HEK293 (cell line): ENCODE measurements at regions not wholly inside any gene's neighbourhood (a gene's known extent, or its start where the extent isn't known, plus 50 kb on each side); places are given as distances from the start of the nearest gene placed in this dataset.

Experiments used
- CTCF ChIA-PET: fragments of 350-600 bp; formaldehyde crosslinking; extraction: SDS; loops from one replicate; lab custom pipeline; 2021; ENCODE audit warnings: antibody characterized with exemption; lab: Yijun Ruan, JAX
- POLR2A ChIA-PET: fragments of 300-600 bp; formaldehyde crosslinking; extraction: SDS; loops from one replicate; lab custom pipeline; 2020; ENCODE audit warnings: antibody characterized with exemption, inconsistent platforms; lab: Yijun Ruan, JAX
- H3K27ac ChIP-seq: fragments of 200-500 bp; sonication (Bioruptor generic); 2 replicates; pipeline ENCODE4 v1.5.1; 2014; ENCODE audit warnings: low read depth, low read length, control low read depth, inconsistent platforms; ENCODE audit errors: extremely low read depth
- H3K36me3 ChIP-seq, 2 experiments: fragments of 200-500 bp in 1 of 2; sonication (Bioruptor generic) in 1 of 2; 1 replicate in 1 of 2; 2 replicates in 1 of 2; pipeline ENCODE4 v1.5.1; 2014 to 2017; ENCODE audit warnings: inconsistent platforms in 2 of 2, low read length in 2 of 2; ENCODE audit not compliant: control insufficient read depth in 2 of 2, insufficient read depth in 1 of 2
- H3K4me1 ChIP-seq: fragments of 200-500 bp; sonication (Bioruptor generic); 2 replicates; pipeline ENCODE4 v1.5.1; 2014; ENCODE audit warnings: mild to moderate bottlenecking, low read length, inconsistent platforms; ENCODE audit not compliant: control insufficient read depth, insufficient read depth
- H3K4me3 ChIP-seq: 2 replicates; pipeline ENCODE4 v1.5.1; 2011; ENCODE audit warnings: low read depth, mild to moderate bottlenecking, control low read depth, low read length, moderate library complexity
- H3K9me3 ChIP-seq: fragments of 200-500 bp; sonication (Bioruptor generic); 2 replicates; pipeline ENCODE4 v1.5.1; 2014; ENCODE audit warnings: low read depth, low read length, inconsistent platforms; ENCODE audit not compliant: control insufficient read depth, insufficient read depth
- BCL11B ChIP-seq: fragments of 450-650 bp; formaldehyde crosslinking; IDR thresholded peaks from 2 replicates; pipeline ENCODE4 v1.5.1; 2016; ENCODE audit warnings: low read depth, missing biosample characterization, missing genetic modification characterization
- GFI1B ChIP-seq: fragments of 450-650 bp; formaldehyde crosslinking; IDR thresholded peaks from 2 replicates; pipeline ENCODE4 v1.5.1; 2016; ENCODE audit warnings: missing biosample characterization, missing genetic modification characterization
- PRDM1 ChIP-seq: fragments of 450-650 bp; formaldehyde crosslinking; IDR thresholded peaks from 2 replicates; pipeline ENCODE4; 2016; ENCODE audit warnings: missing biosample characterization, missing genetic modification characterization
- REST ChIP-seq: fragments of 450-650 bp; formaldehyde crosslinking; IDR thresholded peaks from 2 replicates; pipeline ENCODE4 v1.5.1; 2016; ENCODE audit warnings: missing biosample characterization, missing genetic modification characterization
- SP2 ChIP-seq: fragments of 450-650 bp; formaldehyde crosslinking; IDR thresholded peaks from 2 replicates; pipeline ENCODE4 v1.5.1; 2016; ENCODE audit warnings: missing biosample characterization, missing genetic modification characterization
- YY2 ChIP-seq: fragments of 450-650 bp; formaldehyde crosslinking; IDR thresholded peaks from 2 replicates; pipeline ENCODE4 v1.5.1; 2016; ENCODE audit warnings: missing biosample characterization, missing genetic modification characterization
- ZBTB11 ChIP-seq: fragments of 450-650 bp; formaldehyde crosslinking; conservative IDR thresholded peaks from 2 replicates; pipeline ENCODE4 v1.5.1; 2016; ENCODE audit warnings: low read depth, missing biosample characterization, missing genetic modification characterization
- ZBTB7A ChIP-seq: fragments of 450-650 bp; formaldehyde crosslinking; IDR thresholded peaks from 2 replicates; pipeline ENCODE4 v1.5.1; 2016; ENCODE audit warnings: low read depth, missing biosample characterization, missing genetic modification characterization
- ZNF121 ChIP-seq: fragments of 450-650 bp; formaldehyde crosslinking; IDR thresholded peaks from 2 replicates; pipeline ENCODE4 v1.5.1; 2016; ENCODE audit warnings: missing biosample characterization, missing genetic modification characterization
- ZNF202 ChIP-seq: fragments of 450-650 bp; formaldehyde crosslinking; IDR thresholded peaks from 2 replicates; pipeline ENCODE4 v1.5.1; 2016; ENCODE audit warnings: missing biosample characterization, missing genetic modification characterization, borderline replicate concordance
- ZNF341 ChIP-seq: fragments of 450-650 bp; formaldehyde crosslinking; IDR thresholded peaks from 2 replicates; pipeline ENCODE4; 2016; ENCODE audit warnings: low read depth, missing biosample characterization, missing genetic modification characterization
- ZNF362 ChIP-seq: fragments of 450-650 bp; formaldehyde crosslinking; IDR thresholded peaks from 2 replicates; pipeline ENCODE4 v1.5.1; 2016; ENCODE audit warnings: missing biosample characterization, missing genetic modification characterization
- ZNF404 ChIP-seq: fragments of 450-650 bp; formaldehyde crosslinking; IDR thresholded peaks from 2 replicates; pipeline ENCODE4 v1.5.1; 2017; ENCODE audit warnings: missing biosample characterization, missing genetic modification characterization
- ZNF473 ChIP-seq: fragments of 450-650 bp; formaldehyde crosslinking; IDR thresholded peaks from 2 replicates; pipeline ENCODE4 v1.5.1; 2017; ENCODE audit warnings: missing biosample characterization, missing genetic modification characterization
- ZNF530 ChIP-seq: fragments of 450-650 bp; formaldehyde crosslinking; IDR thresholded peaks from 2 replicates; pipeline ENCODE4 v1.5.1; 2016; ENCODE audit warnings: low read depth, missing biosample characterization, missing genetic modification characterization
- ZNF548 ChIP-seq: fragments of 450-650 bp; formaldehyde crosslinking; IDR thresholded peaks from 2 replicates; pipeline ENCODE4 v1.5.1; 2016; ENCODE audit warnings: missing biosample characterization, missing genetic modification characterization
- ZNF654 ChIP-seq: fragments of 450-650 bp; formaldehyde crosslinking; IDR thresholded peaks from 2 replicates; pipeline ENCODE4 v1.5.1; 2016; ENCODE audit warnings: low read depth, missing biosample characterization, missing genetic modification characterization
- ZNF76 ChIP-seq: fragments of 450-650 bp; formaldehyde crosslinking; IDR thresholded peaks from 2 replicates; pipeline ENCODE4; 2016; ENCODE audit warnings: low read depth, missing biosample characterization, missing genetic modification characterization, borderline replicate concordance
- ZXDB ChIP-seq: fragments of 450-650 bp; formaldehyde crosslinking; IDR thresholded peaks from 2 replicates; pipeline ENCODE4 v1.5.1; 2016; ENCODE audit warnings: missing biosample characterization, missing genetic modification characterization
- TF ChIP-seq, protein P1 (sequence below): sonication (generic); formaldehyde crosslinking; IDR thresholded peaks from 2 replicates; pipeline ENCODE4 v1.8.1; 2022; ENCODE audit warnings: mild to moderate bottlenecking, moderate library complexity, missing genetic modification reagents
- TF ChIP-seq, protein P2 (sequence below): fragments of 450-650 bp; formaldehyde crosslinking; IDR thresholded peaks from 2 replicates; pipeline ENCODE4 v1.5.1; 2016; ENCODE audit warnings: missing biosample characterization, missing genetic modification characterization

- no peak overlapping the region for H3K27ac ChIP-seq
- H3K9me3 ChIP-seq: no peaks in the 10 kb centered on the region
- H3K36me3 ChIP-seq: no peaks in the 10 kb centered on the region
- no peaks in the 10 kb centered on the region for H3K4me1 ChIP-seq
- ChIA-PET CTCF (interaction anchor here (1.1 kb wide), 1 partner anchor 690 kb away, joined by 3 read pairs; no protein-coding TSS in a partner anchor), POLR2A (no interaction called here)
- H3K4me3 ChIP-seq: no peak overlapping the region
- TF ChIP-seq GFI1B (tag by site-specific recombination) (no peak), SP2 (no peak), ZNF76 (tag by site-specific recombination) (no peak), ZBTB11 (no peak), ZNF121 (no peak)
These were observed 117.7 kb downstream of the SMIM20 start for GRCh38 chr4:26031704-26032103.

GRCh38 chr4:26032142-26032541, 118.1 kb downstream of the SMIM20 start:
- no peak overlapping the region for H3K27ac ChIP-seq
- no peaks in the 10 kb centered on the region for H3K9me3 ChIP-seq
- H3K4me1 ChIP-seq: no peaks in the 10 kb centered on the region
- TF ChIP-seq BCL11B: no peak
- TF ChIP-seq, protein P1, sequence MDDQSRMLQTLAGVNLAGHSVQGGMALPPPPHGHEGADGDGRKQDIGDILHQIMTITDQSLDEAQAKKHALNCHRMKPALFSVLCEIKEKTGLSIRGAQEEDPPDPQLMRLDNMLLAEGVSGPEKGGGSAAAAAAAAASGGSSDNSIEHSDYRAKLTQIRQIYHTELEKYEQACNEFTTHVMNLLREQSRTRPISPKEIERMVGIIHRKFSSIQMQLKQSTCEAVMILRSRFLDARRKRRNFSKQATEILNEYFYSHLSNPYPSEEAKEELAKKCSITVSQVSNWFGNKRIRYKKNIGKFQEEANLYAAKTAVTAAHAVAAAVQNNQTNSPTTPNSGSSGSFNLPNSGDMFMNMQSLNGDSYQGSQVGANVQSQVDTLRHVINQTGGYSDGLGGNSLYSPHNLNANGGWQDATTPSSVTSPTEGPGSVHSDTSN: no peak
- POLR2A ChIA-PET: no interaction called here
- no peaks in the 10 kb centered on the region for H3K36me3 ChIP-seq
- CTCF ChIA-PET: interaction anchor here (1.1 kb wide), 1 partner anchor 689 kb away, joined by 3 read pairs; no protein-coding TSS in a partner anchor
- H3K4me3 ChIP-seq: no peak overlapping the region

DNA sequence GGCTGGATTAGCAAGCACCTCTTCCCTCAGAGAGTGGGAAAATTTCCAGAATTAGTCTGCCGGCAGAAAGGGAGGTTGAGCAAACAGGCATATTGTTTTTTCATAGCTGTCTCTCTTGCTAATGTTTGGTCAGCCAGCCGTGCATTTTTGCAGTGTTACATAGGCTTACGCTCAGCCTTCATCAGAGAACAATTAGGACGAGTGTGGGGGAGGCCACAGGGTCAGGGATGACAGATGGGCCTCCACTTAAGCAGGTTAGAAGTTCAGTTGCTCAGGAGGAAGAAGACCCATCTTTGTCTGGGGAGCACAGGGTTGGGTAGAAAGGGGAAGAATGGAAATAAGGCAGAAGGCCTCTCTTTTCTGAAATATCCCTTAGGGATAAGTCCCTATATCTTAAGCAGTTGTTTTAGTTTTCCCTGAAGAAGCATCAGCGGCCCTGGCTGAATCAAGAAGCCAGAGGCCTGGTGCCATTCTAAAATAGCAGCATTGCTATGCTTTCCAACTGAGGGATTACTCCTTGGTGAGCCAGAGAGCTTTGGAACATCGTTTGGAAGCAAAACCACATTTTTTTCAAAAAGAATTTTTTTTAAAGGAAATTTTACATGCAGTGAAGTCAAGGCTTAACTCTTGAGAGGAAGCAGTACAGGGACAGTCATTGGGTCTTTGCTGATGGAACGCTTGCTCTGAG, 118.8 kb downstream of the SMIM20 start:
- Histone ChIP-seq H3K4me1 (no peaks in the 10 kb centered on the region), H3K36me3 (no peaks in the 10 kb centered on the region), H3K9me3 (no peaks in the 10 kb centered on the region), H3K27ac (no peak overlapping the region), H3K4me3 (no peak overlapping the region)
- ChIA-PET CTCF (interaction anchor here (0.6 kb wide), 1 partner anchor 237 kb away, joined by 3 read pairs; no protein-coding TSS in a partner anchor), POLR2A (no interaction called here)
- TF ChIP-seq ZNF530 (no peak), ZNF341 (no peak), ZNF654 (tag by site-specific recombination) (no peak), REST (tag by site-specific recombination) (no peak), ZXDB (tag by site-specific recombination) (no peak), ZNF404 (tag by site-specific recombination) (no peak), ZNF473 (tag by site-specific recombination) (no peak), ZNF362 (no peak), ZNF548 (tag by site-specific recombination) (no peak), ZNF202 (tag by site-specific recombination) (no peak), YY2 (tag by site-specific recombination) (no peak), ZBTB7A (no peak), PRDM1 (tag by site-specific recombination) (no peak)
- TF ChIP-seq, protein P2, sequence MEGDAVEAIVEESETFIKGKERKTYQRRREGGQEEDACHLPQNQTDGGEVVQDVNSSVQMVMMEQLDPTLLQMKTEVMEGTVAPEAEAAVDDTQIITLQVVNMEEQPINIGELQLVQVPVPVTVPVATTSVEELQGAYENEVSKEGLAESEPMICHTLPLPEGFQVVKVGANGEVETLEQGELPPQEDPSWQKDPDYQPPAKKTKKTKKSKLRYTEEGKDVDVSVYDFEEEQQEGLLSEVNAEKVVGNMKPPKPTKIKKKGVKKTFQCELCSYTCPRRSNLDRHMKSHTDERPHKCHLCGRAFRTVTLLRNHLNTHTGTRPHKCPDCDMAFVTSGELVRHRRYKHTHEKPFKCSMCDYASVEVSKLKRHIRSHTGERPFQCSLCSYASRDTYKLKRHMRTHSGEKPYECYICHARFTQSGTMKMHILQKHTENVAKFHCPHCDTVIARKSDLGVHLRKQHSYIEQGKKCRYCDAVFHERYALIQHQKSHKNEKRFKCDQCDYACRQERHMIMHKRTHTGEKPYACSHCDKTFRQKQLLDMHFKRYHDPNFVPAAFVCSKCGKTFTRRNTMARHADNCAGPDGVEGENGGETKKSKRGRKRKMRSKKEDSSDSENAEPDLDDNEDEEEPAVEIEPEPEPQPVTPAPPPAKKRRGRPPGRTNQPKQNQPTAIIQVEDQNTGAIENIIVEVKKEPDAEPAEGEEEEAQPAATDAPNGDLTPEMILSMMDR (tag by site-specific recombination): no peak
